ENCODE measurements at regions not wholly inside any gene's neighbourhood (a gene's known extent, or its start where the extent isn't known, plus 50 kb on each side); places are given as distances from the start of the nearest gene placed in this dataset.

GRCh38 chr3:106825962-106826605 is 551.2 kb upstream of the CCDC54 start:
- no peaks in the 10 kb centered on the region for H3K9me3 Mint-ChIP-seq (ENCODE audit: unreplicated experiment)
- DNase-seq (ENCODE audit: low spot score) = no peak
- no peak overlapping the region for H3K4me3 Mint-ChIP-seq (ENCODE audit: unreplicated experiment)
- peaks cover 1% of the 10 kb centered on the region for H3K27me3 Mint-ChIP-seq (ENCODE audit: unreplicated experiment)
- H3K4me1 Mint-ChIP-seq (ENCODE audit: unreplicated experiment) = peaks cover 2% of the 10 kb centered on the region
- H3K27ac Mint-ChIP-seq (ENCODE audit: unreplicated experiment) = no peak overlapping the region
- no peak for TF ChIP-seq CTCF (IDR thresholded peaks at IDR 0.05; ENCODE audit: unreplicated experiment)
- H3K36me3 Mint-ChIP-seq (ENCODE audit: low read depth, unreplicated experiment) = no peaks in the 10 kb centered on the region

DNA sequence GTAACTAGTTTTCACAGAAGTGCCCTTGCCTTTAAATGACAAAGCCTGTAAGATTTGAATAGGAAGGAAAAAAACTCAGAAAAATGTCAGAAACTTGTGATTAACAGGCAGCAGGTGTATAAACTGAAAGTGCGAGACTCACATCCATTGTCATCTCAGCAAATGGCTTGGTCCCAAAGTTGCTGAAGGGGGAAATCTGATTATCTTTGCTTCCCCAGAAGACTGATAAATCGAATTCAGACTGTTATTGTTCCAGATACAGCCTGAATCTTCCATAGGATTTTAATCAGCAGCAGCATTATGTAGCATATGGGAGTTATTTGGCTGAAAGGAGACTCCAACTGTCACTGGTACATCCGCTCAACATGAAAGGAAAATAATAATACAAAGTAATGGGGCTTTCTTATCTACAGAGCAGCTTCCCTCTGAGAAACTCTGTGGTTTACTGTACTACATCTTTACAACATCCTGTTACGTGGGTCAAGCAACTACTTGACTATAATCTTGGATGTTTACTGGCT is 550.4 kb upstream of the CCDC54 start:
- no peak for DNase-seq (ENCODE audit: low spot score)
- Mint-ChIP-seq H3K4me1 (ENCODE audit: unreplicated experiment) (peaks cover 2% of the 10 kb centered on the region), H3K27ac (ENCODE audit: unreplicated experiment) (no peak overlapping the region), H3K4me3 (ENCODE audit: unreplicated experiment) (no peak overlapping the region), H3K9me3 (ENCODE audit: unreplicated experiment) (peaks cover 1% of the 10 kb centered on the region), H3K27me3 (ENCODE audit: unreplicated experiment) (peaks cover 1% of the 10 kb centered on the region), H3K36me3 (ENCODE audit: low read depth, unreplicated experiment) (peaks cover 3% of the 10 kb centered on the region)
- no peak for TF ChIP-seq CTCF (IDR thresholded peaks at IDR 0.05; ENCODE audit: unreplicated experiment)

- peaks cover 1% of the 10 kb centered on the region for H3K27me3 Mint-ChIP-seq (ENCODE audit: unreplicated experiment)
- no peak overlapping the region for H3K4me3 Mint-ChIP-seq (ENCODE audit: unreplicated experiment)
- H3K27ac Mint-ChIP-seq (ENCODE audit: unreplicated experiment) = no peak overlapping the region
- H3K9me3 Mint-ChIP-seq (ENCODE audit: unreplicated experiment) = peaks cover 10% of the 10 kb centered on the region
- peaks cover 11% of the 10 kb centered on the region for H3K36me3 Mint-ChIP-seq (ENCODE audit: low read depth, unreplicated experiment)
- TF ChIP-seq CTCF (IDR thresholded peaks at IDR 0.05; ENCODE audit: unreplicated experiment) = no peak
- peaks cover 2% of the 10 kb centered on the region for H3K4me1 Mint-ChIP-seq (ENCODE audit: unreplicated experiment)
- DNase-seq (ENCODE audit: low spot score) = no peak
These were observed 549.6 kb upstream of the CCDC54 start for GRCh38 chr3:106827515-106828213.

GRCh38 chr3:106829206-106829605 is 548.0 kb upstream of the CCDC54 start:
- peaks cover 2% of the 10 kb centered on the region for H3K4me1 Mint-ChIP-seq (ENCODE audit: unreplicated experiment)
- H3K4me3 Mint-ChIP-seq (ENCODE audit: unreplicated experiment) = no peak overlapping the region
- TF ChIP-seq CTCF (IDR thresholded peaks at IDR 0.05; ENCODE audit: unreplicated experiment) = no peak
- H3K27me3 Mint-ChIP-seq (ENCODE audit: unreplicated experiment) = peaks cover 1% of the 10 kb centered on the region
- no peak for DNase-seq (ENCODE audit: low spot score)
- no peak overlapping the region for H3K27ac Mint-ChIP-seq (ENCODE audit: unreplicated experiment)
- H3K36me3 Mint-ChIP-seq (ENCODE audit: low read depth, unreplicated experiment) = peaks cover 15% of the 10 kb centered on the region
- H3K9me3 Mint-ChIP-seq (ENCODE audit: unreplicated experiment) = peaks cover 13% of the 10 kb centered on the region

DNA sequence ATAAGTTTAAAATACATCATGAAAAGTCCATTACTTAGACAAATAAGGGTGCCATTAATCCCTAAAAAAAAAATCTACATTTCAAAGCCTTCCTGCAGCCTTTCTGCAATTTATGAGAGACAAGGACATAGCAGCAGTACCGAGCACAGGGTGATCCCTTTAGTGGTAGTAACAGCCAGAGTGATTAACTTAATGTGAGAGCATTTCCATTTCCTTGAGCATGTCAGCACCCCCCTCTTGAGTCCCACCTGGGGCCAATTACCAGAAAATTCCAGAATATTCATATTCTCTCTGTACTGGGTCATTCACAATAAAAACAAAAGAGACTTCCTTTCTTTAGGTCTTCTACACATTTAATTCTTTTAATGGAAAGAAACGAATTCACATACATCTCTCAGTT is 546.9 kb upstream of the CCDC54 start:
- no peak for DNase-seq (ENCODE audit: low spot score)
- H3K4me3 Mint-ChIP-seq (ENCODE audit: unreplicated experiment) = no peak overlapping the region
- peaks cover 1% of the 10 kb centered on the region for H3K27me3 Mint-ChIP-seq (ENCODE audit: unreplicated experiment)
- no peak overlapping the region for H3K27ac Mint-ChIP-seq (ENCODE audit: unreplicated experiment)
- H3K36me3 Mint-ChIP-seq (ENCODE audit: low read depth, unreplicated experiment) = peaks cover 15% of the 10 kb centered on the region
- peaks cover 13% of the 10 kb centered on the region for H3K9me3 Mint-ChIP-seq (ENCODE audit: unreplicated experiment)
- H3K4me1 Mint-ChIP-seq (ENCODE audit: unreplicated experiment) = peaks cover 2% of the 10 kb centered on the region
- no peak for TF ChIP-seq CTCF (IDR thresholded peaks at IDR 0.05; ENCODE audit: unreplicated experiment)

Measured in endothelial cell (in vitro differentiated cells).